Keratinocyte (primary cell): ENCODE measurements at regions not wholly inside any gene's neighbourhood (a gene's known extent, or its start where the extent isn't known, plus 50 kb on each side); places are given as distances from the start of the nearest gene placed in this dataset.
"Not testable (repeated sequence)": the region's sequence is repeated elsewhere in the genome, so short reads cannot be mapped to it uniquely, and the experiment has no call there.

ENCODE experiments used
- EZH2 ChIP-seq: IDR thresholded peaks from one replicate; pipeline ENCODE4 v1.6.1; 2012; ENCODE audit warnings: inconsistent platforms, mild to moderate bottlenecking, low read length, moderate library complexity
- TF ChIP-seq, protein P1 (sequence below), 3 experiments: IDR thresholded peaks in 1 of 3; conservative IDR thresholded peaks in 1 of 3; optimal IDR thresholded peaks in 1 of 3; 2 replicates in 2 of 3; 3 replicates in 1 of 3; pipeline versions ENCODE3 to v1.5.1; 2011; ENCODE audit warnings: low read length in 3 of 3, mild to moderate bottlenecking in 3 of 3, moderate library complexity in 2 of 3, control low read depth in 1 of 3, inconsistent platforms in 1 of 3; ENCODE audit not compliant: insufficient read depth in 2 of 3; ENCODE audit errors: extremely low read depth in 1 of 3

DNA sequence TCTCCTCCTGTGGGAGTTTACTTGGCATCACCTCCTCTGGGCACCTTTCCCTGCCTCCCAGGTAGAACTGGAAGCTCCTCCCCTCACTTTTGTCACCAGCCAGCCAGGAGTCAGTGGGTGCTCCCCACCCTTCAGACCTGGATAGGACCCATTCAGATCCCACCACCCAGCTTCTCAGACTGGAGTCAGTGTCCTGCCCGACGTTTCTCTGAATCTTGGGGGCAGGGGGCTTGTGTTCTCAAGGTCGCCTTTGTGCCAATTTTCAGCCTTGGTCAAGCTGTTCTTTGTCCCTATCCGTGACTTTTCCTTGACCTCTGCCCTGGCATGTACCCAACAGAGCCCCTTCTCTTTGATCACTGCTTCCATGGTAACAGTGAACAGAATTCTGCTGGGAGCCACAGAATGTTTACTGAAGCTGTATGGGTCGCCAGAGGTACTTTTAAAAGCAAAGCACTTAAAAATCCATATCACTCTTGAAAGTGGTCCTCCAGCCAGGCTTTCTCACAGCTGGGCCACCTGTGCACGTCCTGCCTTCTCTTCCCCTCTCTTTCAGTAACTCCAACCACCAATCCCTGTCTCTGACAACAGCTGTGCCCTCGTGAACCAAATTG lies 63.1 kb downstream of the SOWAHC start:
- TF ChIP-seq, protein P1, sequence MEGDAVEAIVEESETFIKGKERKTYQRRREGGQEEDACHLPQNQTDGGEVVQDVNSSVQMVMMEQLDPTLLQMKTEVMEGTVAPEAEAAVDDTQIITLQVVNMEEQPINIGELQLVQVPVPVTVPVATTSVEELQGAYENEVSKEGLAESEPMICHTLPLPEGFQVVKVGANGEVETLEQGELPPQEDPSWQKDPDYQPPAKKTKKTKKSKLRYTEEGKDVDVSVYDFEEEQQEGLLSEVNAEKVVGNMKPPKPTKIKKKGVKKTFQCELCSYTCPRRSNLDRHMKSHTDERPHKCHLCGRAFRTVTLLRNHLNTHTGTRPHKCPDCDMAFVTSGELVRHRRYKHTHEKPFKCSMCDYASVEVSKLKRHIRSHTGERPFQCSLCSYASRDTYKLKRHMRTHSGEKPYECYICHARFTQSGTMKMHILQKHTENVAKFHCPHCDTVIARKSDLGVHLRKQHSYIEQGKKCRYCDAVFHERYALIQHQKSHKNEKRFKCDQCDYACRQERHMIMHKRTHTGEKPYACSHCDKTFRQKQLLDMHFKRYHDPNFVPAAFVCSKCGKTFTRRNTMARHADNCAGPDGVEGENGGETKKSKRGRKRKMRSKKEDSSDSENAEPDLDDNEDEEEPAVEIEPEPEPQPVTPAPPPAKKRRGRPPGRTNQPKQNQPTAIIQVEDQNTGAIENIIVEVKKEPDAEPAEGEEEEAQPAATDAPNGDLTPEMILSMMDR (optimal IDR thresholded peaks at IDR 0.05 in 1 of 3, IDR thresholded peaks at IDR 0.05 in 1 of 3, conservative IDR thresholded peaks at IDR 0.05 in 1 of 3; ENCODE audit: extremely low read depth in 1 of 3, insufficient read depth in 2 of 3, low read length in 3 of 3), result not testable (repeated sequence)
- TF ChIP-seq EZH2, result not testable (repeated sequence)
